Keratinocyte (primary cell): ENCODE measurements at regions not wholly inside any gene's neighbourhood (a gene's known extent, or its start where the extent isn't known, plus 50 kb on each side); places are given as distances from the start of the nearest gene placed in this dataset.

Experiments
- DNase-seq: peaks from one replicate; pipeline ENCODE4 v3.0.0-alpha.2; 2011; ENCODE audit warnings: low read depth, missing footprints, low spot score
- FAIRE-seq: peaks from 2 replicates; lab custom pipeline; 2011; peaks lifted over from hg19 to GRCh38; lab: Jason Lieb, UNC
- H2AFZ ChIP-seq: 2 replicates; pipeline ENCODE4 v1.6.0; 2012; ENCODE audit warnings: low read length, control low read depth, inconsistent platforms; ENCODE audit not compliant: control insufficient read depth
- H3K27ac ChIP-seq: 2 replicates; pipeline ENCODE4 v1.5.1; 2011; ENCODE audit warnings: low read length; ENCODE audit not compliant: control insufficient read depth, insufficient read depth
- H3K27me3 ChIP-seq: 3 replicates; pipeline ENCODE4 v1.6.0; 2011; ENCODE audit warnings: low read length; ENCODE audit not compliant: control insufficient read depth, insufficient read depth; ENCODE audit errors: extremely low read depth
- H3K36me3 ChIP-seq, 2 experiments: 2 replicates in 1 of 2; 3 replicates in 1 of 2; pipeline ENCODE4 v1.5.1; 2011; ENCODE audit warnings: low read length in 2 of 2, mild to moderate bottlenecking in 1 of 2; ENCODE audit not compliant: control insufficient read depth in 2 of 2, insufficient read depth in 2 of 2; ENCODE audit errors: extremely low read depth in 1 of 2
- H3K4me1 ChIP-seq: 3 replicates; pipeline ENCODE4 v1.5.1; 2011; ENCODE audit warnings: low read length; ENCODE audit not compliant: control insufficient read depth, insufficient read depth; ENCODE audit errors: extremely low read depth
- H3K4me2 ChIP-seq: 3 replicates; pipeline ENCODE4 v1.6.0; 2011; ENCODE audit warnings: low read depth, low read length; ENCODE audit not compliant: control insufficient read depth, insufficient read depth; ENCODE audit errors: extremely low read depth
- H3K4me3 ChIP-seq, 3 experiments: fragments of 200-600 bp in 1 of 3; sonication (generic) in 1 of 3; 2 replicates in 2 of 3; 3 replicates in 1 of 3; pipeline ENCODE4 v1.5.1; 2011 to 2016; ENCODE audit warnings: low read length in 3 of 3, mild to moderate bottlenecking in 3 of 3, control low read depth in 2 of 3, inconsistent platforms in 1 of 3, low read depth in 1 of 3, mixed read lengths in 1 of 3, mixed run types in 1 of 3, moderate library complexity in 1 of 3; ENCODE audit not compliant: control insufficient read depth in 2 of 3, insufficient read depth in 2 of 3; ENCODE audit errors: extremely low read depth in 1 of 3
- H3K79me2 ChIP-seq: 2 replicates; pipeline ENCODE4 v1.6.0; 2012; ENCODE audit warnings: low read length; ENCODE audit not compliant: control insufficient read depth, insufficient read depth
- H3K9ac ChIP-seq: 3 replicates; pipeline ENCODE4 v1.6.0; 2011; ENCODE audit warnings: low read length; ENCODE audit not compliant: control insufficient read depth, insufficient read depth; ENCODE audit errors: extremely low read depth
- H3K9me1 ChIP-seq: 3 replicates; pipeline ENCODE4 v1.6.0; 2011; ENCODE audit warnings: low read length; ENCODE audit not compliant: control insufficient read depth, insufficient read depth; ENCODE audit errors: extremely low read depth
- H3K9me3 ChIP-seq: 2 replicates; pipeline ENCODE4 v1.5.1; 2012; ENCODE audit warnings: low read depth, low read length; ENCODE audit not compliant: control insufficient read depth
- H4K20me1 ChIP-seq: 3 replicates; pipeline ENCODE4 v1.6.0; 2011; ENCODE audit warnings: low read length; ENCODE audit not compliant: control insufficient read depth, insufficient read depth; ENCODE audit errors: extremely low read depth
- CTCF ChIP-seq, 3 experiments: IDR thresholded peaks in 1 of 3; conservative IDR thresholded peaks in 1 of 3; optimal IDR thresholded peaks in 1 of 3; 2 replicates in 2 of 3; 3 replicates in 1 of 3; pipeline versions ENCODE3 to v1.5.1; 2011; ENCODE audit warnings: low read length in 3 of 3, mild to moderate bottlenecking in 3 of 3, moderate library complexity in 2 of 3, control low read depth in 1 of 3, inconsistent platforms in 1 of 3; ENCODE audit not compliant: insufficient read depth in 2 of 3; ENCODE audit errors: extremely low read depth in 1 of 3
- EZH2 ChIP-seq: IDR thresholded peaks from one replicate; pipeline ENCODE4 v1.6.1; 2012; ENCODE audit warnings: inconsistent platforms, mild to moderate bottlenecking, low read length, moderate library complexity
- dilution Hi-C: fragments of 300-500 bp; cut with MboI; formaldehyde crosslinking; loops from one replicate; pipeline ENCODE4 v1.7.0; 2020; ENCODE audit warnings: low sequenced_read_pairs; ENCODE audit not compliant: extremely low pct_ligation_motif_present

GRCh38 chr2:240245706-240246105 lies 105.2 kb upstream of the OTOS start:
- Histone ChIP-seq H3K4me1 (peaks cover 14% of the 10 kb centered on the region), H3K27me3 (no peaks in the 10 kb centered on the region), H2AFZ (no peak overlapping the region), H3K27ac (no peak overlapping the region), H3K9ac (no peak overlapping the region), H4K20me1 (no peaks in the 10 kb centered on the region), H3K36me3 (no peaks in the 10 kb centered on the region), H3K79me2 (no peaks in the 10 kb centered on the region), H3K4me3 (no peak overlapping the region), H3K4me2 (no peak overlapping the region), H3K9me3 (no peaks in the 10 kb centered on the region), H3K9me1 (no peaks in the 10 kb centered on the region)
- dilution Hi-C loops = no loop called here
- FAIRE-seq (no peak), DNase-seq (no peak)
- no peak for TF ChIP-seq EZH2
- TF ChIP-seq CTCF (optimal IDR thresholded peaks at IDR 0.05 in 1 of 3, IDR thresholded peaks at IDR 0.05 in 1 of 3, conservative IDR thresholded peaks at IDR 0.05 in 1 of 3; ENCODE audit: extremely low read depth in 1 of 3, insufficient read depth in 2 of 3, low read length in 3 of 3) = no peak

GRCh38 chr2:240246173-240246820 lies 105.8 kb upstream of the OTOS start:
- dilution Hi-C loops = no loop called here
- TF ChIP-seq CTCF (optimal IDR thresholded peaks at IDR 0.05 in 1 of 3, IDR thresholded peaks at IDR 0.05 in 1 of 3, conservative IDR thresholded peaks at IDR 0.05 in 1 of 3; ENCODE audit: extremely low read depth in 1 of 3, insufficient read depth in 2 of 3, low read length in 3 of 3) (no peak), EZH2 (no peak)
- Histone ChIP-seq H3K4me2 (no peak overlapping the region), H3K27ac (no peak overlapping the region), H3K4me1 (peaks cover 19% of the 10 kb centered on the region), H3K9me1 (no peaks in the 10 kb centered on the region), H3K27me3 (no peaks in the 10 kb centered on the region), H4K20me1 (no peaks in the 10 kb centered on the region), H3K4me3 (no peak overlapping the region), H3K36me3 (no peaks in the 10 kb centered on the region), H3K9ac (no peak overlapping the region), H2AFZ (no peak overlapping the region), H3K9me3 (no peaks in the 10 kb centered on the region), H3K79me2 (no peaks in the 10 kb centered on the region)
- DNase-seq (no peak), FAIRE-seq (no peak)
